SK-N-SH (cell line): ENCODE measurements at regions not wholly inside any gene's neighbourhood (a gene's known extent, or its start where the extent isn't known, plus 50 kb on each side); places are given as distances from the start of the nearest gene placed in this dataset.

Experiments used
- POLR2AphosphoS5 ChIP-seq: IDR thresholded peaks from 2 replicates; pipeline ENCODE4 v1.6.1; 2012; ENCODE audit warnings: low read depth, low read length
- TF ChIP-seq, protein P1 (sequence below): fragments of 200-600 bp; sonication (generic); IDR thresholded peaks from 2 replicates; pipeline ENCODE4 v1.6.1; 2017; ENCODE audit warnings: antibody characterized with exemption, mild to moderate bottlenecking, moderate library complexity

DNA sequence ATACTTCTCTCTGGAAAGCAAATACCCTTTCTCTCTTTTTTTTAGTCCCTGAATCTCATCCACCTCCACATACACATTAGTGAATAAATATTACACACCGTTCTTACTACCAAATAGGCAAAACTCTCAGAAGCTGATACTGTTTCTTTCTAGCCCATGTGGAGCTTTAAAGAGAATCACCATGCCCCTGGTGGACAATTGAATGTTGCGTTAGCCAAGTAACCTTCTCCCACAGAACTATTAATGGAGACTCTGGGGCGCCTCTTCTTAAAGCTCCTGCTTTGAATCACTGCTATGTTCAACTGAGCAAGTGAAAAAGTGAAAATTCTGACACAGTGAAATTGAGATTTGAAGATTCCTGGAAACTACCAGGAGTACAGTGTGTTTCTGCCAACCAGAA is 522.8 kb upstream of the CDH7 start:
- no peak for TF ChIP-seq POLR2AphosphoS5
- TF ChIP-seq, protein P1, sequence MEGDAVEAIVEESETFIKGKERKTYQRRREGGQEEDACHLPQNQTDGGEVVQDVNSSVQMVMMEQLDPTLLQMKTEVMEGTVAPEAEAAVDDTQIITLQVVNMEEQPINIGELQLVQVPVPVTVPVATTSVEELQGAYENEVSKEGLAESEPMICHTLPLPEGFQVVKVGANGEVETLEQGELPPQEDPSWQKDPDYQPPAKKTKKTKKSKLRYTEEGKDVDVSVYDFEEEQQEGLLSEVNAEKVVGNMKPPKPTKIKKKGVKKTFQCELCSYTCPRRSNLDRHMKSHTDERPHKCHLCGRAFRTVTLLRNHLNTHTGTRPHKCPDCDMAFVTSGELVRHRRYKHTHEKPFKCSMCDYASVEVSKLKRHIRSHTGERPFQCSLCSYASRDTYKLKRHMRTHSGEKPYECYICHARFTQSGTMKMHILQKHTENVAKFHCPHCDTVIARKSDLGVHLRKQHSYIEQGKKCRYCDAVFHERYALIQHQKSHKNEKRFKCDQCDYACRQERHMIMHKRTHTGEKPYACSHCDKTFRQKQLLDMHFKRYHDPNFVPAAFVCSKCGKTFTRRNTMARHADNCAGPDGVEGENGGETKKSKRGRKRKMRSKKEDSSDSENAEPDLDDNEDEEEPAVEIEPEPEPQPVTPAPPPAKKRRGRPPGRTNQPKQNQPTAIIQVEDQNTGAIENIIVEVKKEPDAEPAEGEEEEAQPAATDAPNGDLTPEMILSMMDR, result no peak
